ENCODE measurements at regions not wholly inside any gene's neighbourhood (a gene's known extent, or its start where the extent isn't known, plus 50 kb on each side); places are given as distances from the start of the nearest gene placed in this dataset.

- no peak for TF ChIP-seq CTCF (IDR thresholded peaks at IDR 0.05)
- TF ChIP-seq POLR2A (IDR thresholded peaks at IDR 0.05): no peak
Observed at GRCh38 chr4:13112030-13112429, 372.1 kb downstream of the RAB28 start.
